Lower leg skin (tissue), 3 donors: ENCODE measurements at regions not wholly inside any gene's neighbourhood (a gene's known extent, or its start where the extent isn't known, plus 50 kb on each side); places are given as distances from the start of the nearest gene placed in this dataset.

Source experiments
- POLR2A ChIP-seq, 2 donors: fragments of 450-650 bp; IDR thresholded peaks; one replicate each; pipeline ENCODE4 v1.6.1; 2016 to 2017; ENCODE audit warnings: antibody characterized with exemption in 2 of 2, mild to moderate bottlenecking in 1 of 2, moderate library complexity in 1 of 2
- TF ChIP-seq, protein P1 (sequence below), 3 donors: fragments of 450-650 bp; IDR thresholded peaks; one replicate each; pipeline ENCODE4 v1.5.1; 2016; ENCODE audit warnings: antibody characterized with exemption in 3 of 3, mild to moderate bottlenecking in 3 of 3, moderate library complexity in 2 of 3

DNA sequence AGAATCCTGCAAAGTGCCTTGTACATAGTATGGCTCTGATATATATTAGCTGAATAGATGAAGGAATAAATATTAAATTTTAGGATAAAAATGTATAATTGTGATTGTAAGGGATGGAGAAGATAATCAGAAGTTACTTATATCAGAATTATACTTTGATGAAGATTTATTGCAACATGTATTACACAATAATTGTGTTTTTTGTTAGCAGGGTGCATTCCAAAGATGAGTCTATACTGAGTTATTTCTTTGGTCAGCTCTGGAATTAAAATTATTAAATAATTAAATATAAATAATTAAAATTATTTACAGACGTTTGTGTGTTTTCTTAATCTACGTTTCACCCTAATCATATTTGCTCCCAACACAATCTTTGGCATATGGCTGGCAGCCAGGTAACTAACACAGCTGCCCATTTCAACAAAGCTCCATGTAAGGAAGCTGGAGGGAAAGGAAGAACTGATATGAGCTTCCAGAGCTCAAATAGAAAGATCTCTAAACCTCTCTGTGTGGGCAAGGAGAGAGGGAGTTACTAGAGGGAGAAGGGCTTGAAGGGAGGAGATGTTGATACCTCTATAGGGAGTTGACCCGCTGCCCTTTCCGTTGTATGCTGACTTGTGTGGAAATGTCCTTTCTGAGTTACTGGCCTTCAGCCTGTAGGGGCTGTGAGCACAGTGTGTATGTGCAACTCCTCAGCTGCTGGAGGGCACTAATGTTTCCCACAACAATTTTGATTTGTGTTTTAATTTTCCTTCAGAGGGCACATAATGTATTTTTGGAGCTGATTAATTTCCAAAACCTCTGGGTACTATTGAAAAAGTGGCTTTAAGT is 403.4 kb downstream of the MAN2A1 start:
- TF ChIP-seq, protein P1, sequence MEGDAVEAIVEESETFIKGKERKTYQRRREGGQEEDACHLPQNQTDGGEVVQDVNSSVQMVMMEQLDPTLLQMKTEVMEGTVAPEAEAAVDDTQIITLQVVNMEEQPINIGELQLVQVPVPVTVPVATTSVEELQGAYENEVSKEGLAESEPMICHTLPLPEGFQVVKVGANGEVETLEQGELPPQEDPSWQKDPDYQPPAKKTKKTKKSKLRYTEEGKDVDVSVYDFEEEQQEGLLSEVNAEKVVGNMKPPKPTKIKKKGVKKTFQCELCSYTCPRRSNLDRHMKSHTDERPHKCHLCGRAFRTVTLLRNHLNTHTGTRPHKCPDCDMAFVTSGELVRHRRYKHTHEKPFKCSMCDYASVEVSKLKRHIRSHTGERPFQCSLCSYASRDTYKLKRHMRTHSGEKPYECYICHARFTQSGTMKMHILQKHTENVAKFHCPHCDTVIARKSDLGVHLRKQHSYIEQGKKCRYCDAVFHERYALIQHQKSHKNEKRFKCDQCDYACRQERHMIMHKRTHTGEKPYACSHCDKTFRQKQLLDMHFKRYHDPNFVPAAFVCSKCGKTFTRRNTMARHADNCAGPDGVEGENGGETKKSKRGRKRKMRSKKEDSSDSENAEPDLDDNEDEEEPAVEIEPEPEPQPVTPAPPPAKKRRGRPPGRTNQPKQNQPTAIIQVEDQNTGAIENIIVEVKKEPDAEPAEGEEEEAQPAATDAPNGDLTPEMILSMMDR (IDR thresholded peaks at IDR 0.05), result no peak
- no peak for TF ChIP-seq POLR2A (IDR thresholded peaks at IDR 0.05)
